Activated CD8-positive, alpha-beta T cell treated with anti-CD3 and anti-CD28 coated beads for 36 hours (primary cell): ENCODE measurements at regions not wholly inside any gene's neighbourhood (a gene's known extent, or its start where the extent isn't known, plus 50 kb on each side); places are given as distances from the start of the nearest gene placed in this dataset.
"Not testable (repeated sequence)": the region's sequence is repeated elsewhere in the genome, so short reads cannot be mapped to it uniquely, and the experiment has no call there.

Experiments used
- ATAC-seq: fragments of 200-7000 bp; cut with Tn5 transposase; one replicate; pipeline ENCODE4 v1.10.0; 2021; ENCODE audit warnings: mild to moderate bottlenecking, moderate library complexity
- CTCF ChIA-PET: fragments of 350-600 bp; sonication (Branson Sonifier 250); formaldehyde crosslinking; loops from one replicate; lab custom pipeline; 2021; ENCODE audit warnings: antibody characterized with exemption; lab: Charles Lee
- POLR2A ChIA-PET: fragments of 350-600 bp; sonication (Branson Sonifier 250); formaldehyde crosslinking; loops from one replicate; lab custom pipeline; 2021; ENCODE audit warnings: antibody characterized with exemption; lab: Charles Lee
- DNase-seq: peaks from one replicate; pipeline ENCODE4 v3.0.0-alpha.2; 2020
- H3K27ac Mint-ChIP-seq: one replicate; pipeline ENCODE4 v1.8.0; 2021; ENCODE audit warnings: mild to moderate bottlenecking, mixed read lengths
- H3K27me3 Mint-ChIP-seq: one replicate; pipeline ENCODE4 v1.8.0; 2021; ENCODE audit warnings: mixed read lengths
- H3K36me3 Mint-ChIP-seq: one replicate; pipeline ENCODE4 v1.8.0; 2021; ENCODE audit warnings: low read depth, mixed read lengths
- H3K4me1 Mint-ChIP-seq: one replicate; pipeline ENCODE4 v1.8.0; 2021; ENCODE audit warnings: low read depth, mixed read lengths
- H3K4me3 Mint-ChIP-seq: one replicate; pipeline ENCODE4 v1.8.0; 2021; ENCODE audit warnings: mild to moderate bottlenecking, moderate library complexity, mixed read lengths
- H3K9me3 Mint-ChIP-seq: one replicate; pipeline ENCODE4 v1.8.0; 2021; ENCODE audit warnings: mixed read lengths
- CTCF ChIP-seq: fragments of 200-600 bp; IDR thresholded peaks from one replicate; pipeline ENCODE4 v1.8.0; 2022; ENCODE audit warnings: antibody characterized with exemption, mild to moderate bottlenecking
- intact Hi-C: fragments of 100-400 bp; cut with micrococcal nuclease; formaldehyde crosslinking; loops from one replicate; pipeline ENCODE4 v1.10.0; 2022

GRCh38 chr7:142582351-142582750, 166.9 kb upstream of the PRSS1 start:
- ATAC-seq (no peak), DNase-seq (no peak)
- CTCF ChIA-PET: interaction anchor here (0.9 to 3.1 kb wide), 5 partner anchors 24 to 148 kb away, joined by 3 to 16 read pairs (median 9); no protein-coding TSS in a partner anchor
- POLR2A ChIA-PET: no interaction called here
- Mint-ChIP-seq H3K36me3 (no peaks in the 10 kb centered on the region), H3K27ac (no peak overlapping the region), H3K4me3 (no peak overlapping the region), H3K4me1 (peaks cover 30% of the 10 kb centered on the region), H3K27me3 (no peaks in the 10 kb centered on the region), H3K9me3 (no peaks in the 10 kb centered on the region)
- TF ChIP-seq CTCF: no peak
- intact Hi-C loops: loop anchor here (10.0 kb wide), 1 partner anchor 48 kb away; no protein-coding TSS in a partner anchor

GRCh38 chr7:142581341-142581740, 167.9 kb upstream of the PRSS1 start:
- CTCF ChIA-PET: interaction anchor here (0.6 to 2.3 kb wide), 5 partner anchors 23 to 102 kb away, joined by 3 to 10 read pairs (median 4); no protein-coding TSS in a partner anchor
- intact Hi-C loops: loop anchor here (10.0 kb wide), 1 partner anchor 47 kb away; no protein-coding TSS in a partner anchor
- DNase-seq (peak; percentile 36), ATAC-seq (peak; percentile 62)
- no peak for TF ChIP-seq CTCF
- Mint-ChIP-seq H3K27ac (peak overlapping the region; percentile 74), H3K36me3 (no peaks in the 10 kb centered on the region), H3K9me3 (no peaks in the 10 kb centered on the region), H3K4me3 (peak overlapping the region; percentile 53), H3K4me1 (peaks cover 30% of the 10 kb centered on the region), H3K27me3 (no peaks in the 10 kb centered on the region)
- POLR2A ChIA-PET: interaction anchor here (1.2 kb wide), 1 partner anchor 207 kb away, joined by 4 read pairs; no protein-coding TSS in a partner anchor

GRCh38 chr7:142579946-142580345, 169.3 kb upstream of the PRSS1 start:
- TF ChIP-seq CTCF: no peak
- ChIA-PET CTCF (interaction anchor here (1.5 to 2.3 kb wide), 2 partner anchors 22 to 45 kb away, joined by 5 to 10 read pairs; no protein-coding TSS in a partner anchor), POLR2A (no interaction called here)
- ATAC-seq: peak; percentile 12
- intact Hi-C loops: loop anchor here (10.0 kb wide), 1 partner anchor 45 kb away; no protein-coding TSS in a partner anchor
- Mint-ChIP-seq H3K36me3 (no peaks in the 10 kb centered on the region), H3K27me3 (no peaks in the 10 kb centered on the region), H3K4me1 (peaks cover 30% of the 10 kb centered on the region), H3K9me3 (no peaks in the 10 kb centered on the region), H3K27ac (peak overlapping the region; percentile 65), H3K4me3 (no peak overlapping the region)
- no peak for DNase-seq

GRCh38 chr7:142575351-142575750, 173.9 kb upstream of the PRSS1 start:
- CTCF ChIA-PET, H3K27me3 Mint-ChIP-seq, H3K36me3 Mint-ChIP-seq, POLR2A ChIA-PET, H3K9me3 Mint-ChIP-seq, DNase-seq, ATAC-seq, intact Hi-C loops, H3K4me3 Mint-ChIP-seq, H3K27ac Mint-ChIP-seq: not testable (repeated sequence)
- peaks cover 10% of the 10 kb centered on the region for H3K4me1 Mint-ChIP-seq

GRCh38 chr7:142571581-142571980, 177.7 kb upstream of the PRSS1 start:
- TF ChIP-seq CTCF: no peak
- no peak overlapping the region for H3K4me3 Mint-ChIP-seq
- ATAC-seq: no peak
- H3K9me3 Mint-ChIP-seq: no peaks in the 10 kb centered on the region
- DNase-seq: no peak
- intact Hi-C loops: no loop called here
- H3K36me3 Mint-ChIP-seq: no peaks in the 10 kb centered on the region
- POLR2A ChIA-PET: no interaction called here
- CTCF ChIA-PET: interaction anchor here (0.9 to 1.6 kb wide), 4 partner anchors 14 to 89 kb away, joined by 3 to 5 read pairs (median 4); no protein-coding TSS in a partner anchor
- H3K27ac Mint-ChIP-seq: no peak overlapping the region
- H3K4me1 Mint-ChIP-seq: peaks cover 2% of the 10 kb centered on the region
- no peaks in the 10 kb centered on the region for H3K27me3 Mint-ChIP-seq
